Islet of Langerhans (tissue), 1 donor: ENCODE measurements at regions not wholly inside any gene's neighbourhood (a gene's known extent, or its start where the extent isn't known, plus 50 kb on each side); places are given as distances from the start of the nearest gene placed in this dataset.

Source experiments
- FAIRE-seq: peaks from one replicate; lab custom pipeline; 2011; peaks lifted over from hg19 to GRCh38; lab: Jason Lieb, UNC

- no peak for FAIRE-seq
Observed at GRCh38 chr16:65666132-65666941, 544.5 kb upstream of the CDH11 start.

- no peak for FAIRE-seq
Observed at GRCh38 chr16:65665586-65665985, 543.7 kb upstream of the CDH11 start.

DNA sequence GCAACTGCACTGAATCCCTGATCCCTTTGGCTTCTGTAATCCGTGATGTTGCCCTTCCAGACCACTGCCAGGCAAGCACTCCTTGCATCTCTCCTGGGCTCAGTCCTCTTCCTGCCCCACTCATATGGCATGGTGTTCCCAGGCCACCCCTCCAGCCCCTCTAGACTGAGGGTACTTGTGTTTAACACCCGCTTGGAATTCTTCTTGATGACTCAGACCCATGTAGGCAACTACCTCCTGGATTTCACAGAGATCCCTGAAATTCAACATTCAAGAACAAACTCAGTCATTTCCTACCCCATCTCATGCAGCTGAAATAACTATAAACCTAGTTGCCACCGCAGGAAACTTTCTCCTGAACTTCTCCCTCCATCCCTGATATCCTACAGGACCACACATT lies 541.9 kb upstream of the CDH11 start:
- FAIRE-seq: no peak

GRCh38 chr16:65662256-65662655 lies 540.4 kb upstream of the CDH11 start:
- FAIRE-seq: no peak

DNA sequence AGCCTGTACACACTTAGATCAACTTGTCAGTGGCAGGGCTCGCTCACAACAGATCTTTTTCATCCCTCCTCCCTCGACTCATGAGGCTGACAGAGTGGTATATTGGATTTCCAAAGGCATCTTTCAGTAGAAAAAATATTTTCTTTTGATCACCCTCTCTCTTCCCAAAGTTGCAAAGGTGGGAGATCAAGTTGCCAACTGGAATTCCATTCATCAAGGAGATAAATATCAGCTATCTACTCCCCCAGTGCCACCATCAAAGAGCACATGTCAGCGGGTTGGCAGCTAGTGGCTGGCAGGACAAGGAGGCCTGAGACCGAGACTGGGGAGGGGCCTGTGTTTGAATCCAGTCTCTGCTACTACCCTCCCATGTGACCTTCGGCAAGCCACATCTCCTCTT lies 539.7 kb upstream of the CDH11 start:
- FAIRE-seq: no peak

DNA sequence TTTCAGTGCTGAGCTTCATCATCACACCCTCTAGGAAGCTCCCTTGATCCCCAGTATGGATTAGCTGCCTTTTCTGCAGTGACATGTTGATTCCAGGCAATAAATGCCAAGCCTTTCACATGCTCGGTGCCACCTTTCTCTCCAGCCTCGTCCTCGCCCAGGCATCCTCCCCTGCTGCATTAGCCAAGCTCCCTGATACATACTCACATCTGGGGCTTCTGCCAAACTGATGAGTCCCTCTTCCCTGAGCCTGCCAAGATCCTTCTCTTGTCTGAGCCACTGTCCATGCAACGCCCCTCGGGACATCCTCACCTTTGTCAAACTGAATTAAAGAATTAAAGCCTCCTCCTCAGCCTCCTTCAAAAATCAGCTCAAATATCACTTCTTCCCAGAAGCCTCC lies 538.5 kb upstream of the CDH11 start:
- no peak for FAIRE-seq

GRCh38 chr16:65659758-65660157 lies 537.9 kb upstream of the CDH11 start:
- no peak for FAIRE-seq

DNA sequence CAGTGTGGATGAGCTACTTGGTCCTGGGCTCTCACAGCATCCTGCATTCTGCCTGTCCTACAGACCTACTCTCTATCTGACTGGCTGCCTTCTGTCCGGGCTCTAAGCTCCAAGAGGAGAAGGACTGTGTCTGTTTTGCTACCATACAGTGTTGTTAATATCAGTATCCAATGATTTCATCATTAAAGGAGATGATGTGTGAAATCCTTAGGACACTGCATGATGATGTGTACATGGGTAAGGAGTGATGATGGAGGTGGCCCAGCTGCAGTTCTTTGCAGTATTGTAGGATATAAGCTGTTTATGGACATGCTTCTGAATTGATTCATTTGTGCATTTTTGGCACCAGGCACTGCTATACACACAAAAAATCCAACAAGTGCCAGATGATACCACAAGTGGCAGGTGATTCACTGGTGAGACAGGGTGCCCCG lies 536.9 kb upstream of the CDH11 start:
- no peak for FAIRE-seq

- FAIRE-seq: no peak
Observed at GRCh38 chr16:65658349-65658748, 536.5 kb upstream of the CDH11 start.

DNA sequence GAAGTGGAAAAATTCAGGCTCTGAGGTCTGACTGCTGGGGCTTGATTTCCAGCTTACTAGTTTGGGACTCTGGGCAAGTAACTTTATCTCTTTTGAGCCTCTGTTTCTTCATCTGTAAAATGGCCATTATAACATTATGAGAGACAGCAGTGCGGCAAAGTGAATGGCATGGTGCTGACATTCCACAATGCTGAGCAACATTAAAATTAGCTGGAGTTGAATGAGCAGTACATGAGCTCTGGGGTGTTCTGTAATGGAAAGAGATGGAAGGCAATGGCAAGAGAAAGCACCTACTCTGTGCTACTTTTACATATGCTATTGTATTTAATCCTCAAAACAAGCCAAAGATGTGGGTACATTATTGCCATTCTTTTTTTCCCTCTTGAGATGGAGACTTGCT lies 535.7 kb upstream of the CDH11 start:
- no peak for FAIRE-seq

DNA sequence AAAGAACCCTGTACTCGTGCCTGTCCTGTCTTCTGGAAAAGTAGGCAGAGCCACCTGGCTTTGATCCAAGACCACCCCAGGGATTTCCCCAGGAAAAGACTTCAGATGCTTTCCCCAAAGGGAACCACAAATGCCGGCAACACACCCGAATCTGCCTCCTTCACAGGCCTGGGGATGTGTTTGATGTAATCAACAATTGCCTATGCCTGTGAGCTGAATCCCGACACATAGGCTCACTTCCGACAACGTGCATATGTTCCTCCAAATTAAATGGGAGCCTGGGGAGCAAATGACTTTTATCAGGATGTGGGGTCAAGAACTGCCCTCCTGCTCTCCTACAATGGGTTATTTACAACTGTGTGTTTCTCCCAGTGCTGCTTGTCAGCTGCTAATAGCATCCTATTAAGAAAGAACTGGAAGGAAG lies 535.2 kb upstream of the CDH11 start:
- no peak for FAIRE-seq

DNA sequence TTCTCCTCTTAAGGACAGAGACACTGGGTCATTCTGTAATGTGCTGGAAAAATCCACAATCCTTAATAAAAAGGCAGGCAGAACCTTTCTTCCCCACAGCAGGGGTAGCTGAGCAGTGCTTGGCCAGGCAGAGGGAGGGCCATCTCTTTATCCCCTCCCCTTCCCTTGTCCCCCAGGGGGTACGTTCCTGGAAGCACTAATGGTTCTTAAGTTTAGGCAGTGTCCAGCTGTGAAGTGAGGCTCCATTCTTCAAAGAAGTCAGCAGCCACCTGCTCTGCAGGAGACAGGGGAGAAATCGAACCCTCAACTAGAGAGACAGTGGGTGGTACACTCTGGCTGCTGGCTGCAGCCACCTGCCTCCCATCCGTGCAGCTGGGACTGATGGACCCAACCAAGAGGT lies 533.9 kb upstream of the CDH11 start:
- no peak for FAIRE-seq

DNA sequence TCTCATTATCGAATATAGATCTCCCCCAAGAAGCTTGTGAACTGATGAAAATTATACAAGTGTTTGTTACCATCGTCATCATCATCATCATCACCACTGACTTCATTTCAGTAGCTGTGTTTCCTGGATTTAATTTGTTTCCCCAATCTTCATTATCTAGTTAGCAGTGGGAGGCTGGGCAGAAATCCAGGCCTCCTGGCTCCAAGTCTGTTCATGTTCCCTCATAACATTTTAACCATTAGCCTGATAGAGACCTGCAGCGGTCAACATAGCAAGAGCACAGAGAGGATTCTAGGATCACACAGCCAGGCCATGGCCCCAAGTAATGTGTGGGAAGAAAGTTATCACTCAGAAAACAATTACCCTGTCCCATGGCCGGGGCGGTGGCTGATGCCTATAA lies 526.2 kb upstream of the CDH11 start:
- no peak for FAIRE-seq

GRCh38 chr16:65644821-65645220 lies 523.0 kb upstream of the CDH11 start:
- FAIRE-seq: no peak

DNA sequence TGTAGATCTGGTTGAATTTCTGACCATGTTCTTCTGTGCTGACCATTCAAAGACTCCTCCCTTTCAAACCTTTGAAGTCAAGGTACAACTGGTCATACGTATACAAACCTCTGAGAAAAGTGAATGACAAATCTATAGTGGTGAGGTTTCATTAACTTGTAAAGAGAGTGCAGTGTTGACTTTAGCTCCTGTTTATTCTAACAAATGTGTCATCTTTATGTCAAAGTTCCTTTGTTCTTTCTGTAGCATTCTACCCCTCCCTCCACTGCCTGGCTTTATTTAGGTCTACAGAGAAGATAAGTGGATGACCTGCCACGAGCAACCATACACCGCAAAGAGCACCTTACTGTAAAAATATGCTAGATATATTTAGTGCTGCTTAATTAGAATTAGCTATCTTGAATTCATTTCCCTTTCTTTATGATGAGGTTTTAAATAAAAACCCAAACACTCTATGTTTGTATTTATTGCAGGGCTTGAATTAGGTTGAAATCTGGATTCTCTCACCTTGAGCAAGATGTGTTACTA lies 520.0 kb upstream of the CDH11 start:
- FAIRE-seq: no peak

DNA sequence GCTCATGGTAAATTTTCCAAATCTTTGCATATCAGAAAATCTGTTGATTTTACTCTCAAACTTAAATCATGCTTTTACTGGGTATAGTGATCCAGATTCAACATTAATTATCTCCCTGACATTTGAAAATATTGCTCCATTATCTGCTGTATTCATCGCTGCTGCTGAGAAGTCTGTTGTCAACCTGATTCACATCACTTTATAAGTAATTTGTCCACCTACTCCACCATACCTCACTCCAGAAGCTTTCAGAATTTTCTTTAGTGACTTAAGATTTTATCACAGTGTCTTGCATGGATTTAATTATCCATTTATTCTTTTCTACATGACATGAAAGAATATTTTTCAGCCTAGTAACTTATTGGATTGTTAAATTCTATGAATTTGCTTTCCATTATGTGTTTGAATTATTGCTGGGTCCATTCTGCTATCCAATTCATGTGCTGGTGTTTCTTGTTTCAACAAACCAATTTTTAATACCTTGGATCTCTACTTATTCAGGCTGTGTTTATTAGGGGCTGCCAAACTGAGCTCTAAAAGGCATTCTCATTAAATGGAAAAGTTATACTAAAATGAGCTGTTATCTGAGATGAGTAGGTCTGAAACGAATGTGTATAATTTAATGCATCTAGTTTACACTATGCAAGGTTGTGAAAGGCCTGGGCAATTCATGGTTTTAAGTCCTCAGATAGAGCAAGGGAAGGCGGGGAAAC lies 519.3 kb upstream of the CDH11 start:
- FAIRE-seq: no peak

- no peak for FAIRE-seq
Observed at GRCh38 chr16:65634833-65635232, 513.0 kb upstream of the CDH11 start.

GRCh38 chr16:65634291-65634690 lies 512.4 kb upstream of the CDH11 start:
- no peak for FAIRE-seq

- no peak for FAIRE-seq
Observed at GRCh38 chr16:65624666-65625065, 502.8 kb upstream of the CDH11 start.

- no peak for FAIRE-seq
Observed at GRCh38 chr16:65624229-65624628, 502.4 kb upstream of the CDH11 start.

DNA sequence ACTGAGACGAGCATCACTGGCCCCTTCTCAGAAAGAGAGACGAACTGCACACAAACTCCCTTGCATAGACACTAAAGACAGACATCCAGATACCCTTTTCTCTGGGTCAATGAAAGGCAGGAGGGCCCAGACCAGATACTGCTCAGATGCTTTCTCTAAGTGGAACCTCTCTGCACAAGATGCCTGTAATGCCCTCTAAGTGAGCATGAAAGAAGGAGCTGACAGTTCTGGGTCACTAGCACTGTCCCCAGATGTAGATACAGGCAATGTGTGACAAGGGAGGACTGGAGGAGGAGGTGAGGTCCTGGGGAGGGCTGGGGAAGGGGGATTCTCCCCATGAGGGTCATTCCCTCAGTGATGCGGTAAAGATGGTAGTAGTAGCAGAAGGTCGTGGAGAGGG lies 501.0 kb upstream of the CDH11 start:
- no peak for FAIRE-seq

DNA sequence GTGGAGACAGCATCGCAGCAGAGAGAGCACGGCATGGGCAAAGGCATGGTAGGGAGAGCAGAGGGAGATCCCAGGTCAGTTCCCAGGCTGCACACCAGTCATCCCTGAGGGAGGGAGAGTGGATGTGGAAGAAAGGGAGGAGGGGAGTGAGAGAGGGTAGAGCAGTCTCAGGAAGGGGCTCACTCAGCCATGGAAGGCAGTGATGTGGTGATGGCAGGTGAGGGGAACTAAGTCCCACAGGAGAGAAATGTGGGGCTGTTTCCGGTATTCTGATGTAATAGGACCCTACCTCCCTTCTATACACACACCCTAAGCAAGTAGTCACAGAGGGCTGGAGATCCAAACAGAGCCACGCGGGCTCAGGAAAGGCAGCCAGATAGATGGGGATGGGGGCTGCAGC lies 500.3 kb upstream of the CDH11 start:
- FAIRE-seq: no peak

DNA sequence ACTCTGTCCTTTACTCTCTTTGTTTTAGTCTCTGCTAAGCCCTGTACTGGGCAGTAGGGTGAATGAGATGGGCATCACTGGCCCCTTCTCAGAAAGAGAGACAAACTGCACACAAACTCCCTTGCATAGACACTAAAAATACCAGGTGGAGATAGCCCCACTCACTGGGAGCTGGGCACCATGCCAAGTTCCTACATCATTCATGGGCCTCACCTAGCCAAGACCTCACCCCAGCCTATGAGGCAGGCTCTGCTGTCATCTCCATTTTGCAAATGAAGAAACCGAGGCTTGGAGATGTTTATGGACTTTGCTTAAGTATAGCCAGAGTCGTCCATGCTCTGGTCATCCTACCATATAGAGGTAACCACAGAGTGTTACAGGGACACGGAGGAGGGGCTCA lies 499.8 kb upstream of the CDH11 start:
- FAIRE-seq: no peak

GRCh38 chr16:65619606-65620005 lies 497.7 kb upstream of the CDH11 start:
- FAIRE-seq: no peak
